ENCODE measurements at regions not wholly inside any gene's neighbourhood (a gene's known extent, or its start where the extent isn't known, plus 50 kb on each side); places are given as distances from the start of the nearest gene placed in this dataset.
A peak's percentile ranks its signal among the peaks of the same experiment; 100 is the strongest.

DNA sequence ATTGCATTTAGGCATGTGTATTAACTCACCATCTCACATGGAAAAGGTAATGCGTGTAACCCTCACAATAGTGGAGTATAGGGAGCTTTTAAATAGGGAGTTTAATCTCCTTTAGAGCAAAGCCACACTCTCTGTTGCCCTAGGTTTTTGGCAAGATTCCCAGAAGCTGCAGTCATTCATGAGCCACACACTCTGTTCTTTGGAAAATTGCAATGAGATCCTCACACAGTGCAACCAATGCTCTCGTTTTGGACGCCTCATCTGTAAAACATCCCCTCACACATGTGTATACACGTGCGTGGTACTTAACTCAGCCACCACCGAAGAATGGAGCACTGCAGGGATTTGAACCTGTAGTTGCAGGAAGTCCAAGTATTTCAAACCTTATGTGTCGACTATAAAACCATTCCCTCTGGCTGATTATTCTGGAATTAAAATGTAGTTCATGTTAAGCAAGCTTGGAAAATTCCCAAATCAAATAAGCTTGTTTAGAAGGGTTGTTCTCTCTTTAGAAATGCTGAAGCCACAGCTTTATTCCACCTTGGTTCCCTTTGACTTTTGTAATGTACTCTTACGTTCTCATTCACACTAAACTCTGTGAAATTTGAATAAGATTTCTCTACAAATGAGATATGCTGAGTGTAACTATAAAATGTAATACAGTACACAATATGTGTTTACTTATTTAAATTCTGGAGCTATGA is 489.8 kb upstream of the MANEA start:
- H3K4me3 ChIP-seq (ENCODE audit: low read depth, low read length), result no peak overlapping the region
- in situ Hi-C loops (cut with HindIII; ENCODE audit: low sequenced_read_pairs), result no loop called here
- TF ChIP-seq CTCF (IDR thresholded peaks at IDR 0.05; ENCODE audit: low read depth, low read length, missing control alignments), result no peak
- peak; percentile 89 for DNase-seq (ENCODE audit: low read depth)

- DNase-seq (ENCODE audit: low read depth), result peak; percentile 66
- in situ Hi-C loops (cut with HindIII; ENCODE audit: low sequenced_read_pairs), result no loop called here
- no peak overlapping the region for H3K4me3 ChIP-seq (ENCODE audit: low read depth, low read length)
- peak; percentile 46 for TF ChIP-seq CTCF (IDR thresholded peaks at IDR 0.05; ENCODE audit: low read depth, low read length, missing control alignments)
Measured at GRCh38 chr6:95091823-95092436, 485.4 kb upstream of the MANEA start.

GRCh38 chr6:95093154-95093553 is 484.2 kb upstream of the MANEA start:
- no peak for TF ChIP-seq CTCF (IDR thresholded peaks at IDR 0.05; ENCODE audit: low read depth, low read length, missing control alignments)
- in situ Hi-C loops (cut with HindIII; ENCODE audit: low sequenced_read_pairs), result no loop called here
- peak; percentile 38 for DNase-seq (ENCODE audit: low read depth)
- no peak overlapping the region for H3K4me3 ChIP-seq (ENCODE audit: low read depth, low read length)

DNA sequence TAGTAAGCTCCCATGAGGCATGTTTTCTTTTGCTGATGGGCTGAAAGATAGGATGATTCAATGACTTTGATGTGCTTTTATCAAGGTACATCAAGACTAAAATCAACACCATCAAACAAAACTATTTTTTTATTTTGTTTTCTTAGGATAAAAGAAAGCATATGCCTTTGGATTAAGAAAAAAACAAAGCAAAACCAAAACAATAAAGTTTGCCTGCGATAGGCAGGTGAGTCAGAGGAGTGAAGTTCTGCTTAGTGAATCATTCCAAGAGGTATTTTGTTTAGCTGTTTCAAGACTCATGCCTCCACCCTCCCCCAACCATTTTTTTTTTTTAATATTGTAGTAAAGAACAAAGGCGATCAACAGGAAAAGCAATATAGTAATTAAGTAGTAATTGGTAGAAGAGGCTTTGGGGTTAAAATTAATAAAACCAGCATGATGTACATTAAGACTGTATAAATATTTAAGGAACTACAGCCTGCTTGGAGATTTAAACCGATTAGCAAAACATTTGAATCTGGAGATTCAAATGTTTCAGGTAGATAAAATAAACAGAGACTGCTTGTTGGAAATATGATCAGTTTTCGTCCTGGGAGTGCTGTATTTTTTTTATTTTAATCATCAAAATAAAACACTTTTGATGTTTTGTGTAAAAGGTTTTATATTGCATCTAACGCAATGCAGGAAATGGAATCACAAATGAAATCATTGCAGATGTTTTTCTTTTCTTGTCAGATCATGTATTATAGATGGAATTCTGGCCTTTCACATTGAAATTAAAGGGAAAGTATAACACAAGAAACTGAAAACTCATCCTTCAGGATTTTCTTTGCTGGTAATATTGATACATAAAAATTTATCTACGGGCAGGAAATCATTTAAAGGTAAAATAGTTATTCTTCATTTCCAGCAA is 482.3 kb upstream of the MANEA start:
- in situ Hi-C loops (cut with HindIII; ENCODE audit: low sequenced_read_pairs), result no loop called here
- no peak overlapping the region for H3K4me3 ChIP-seq (ENCODE audit: low read depth, low read length)
- no peak for TF ChIP-seq CTCF (IDR thresholded peaks at IDR 0.05; ENCODE audit: low read depth, low read length, missing control alignments)
- DNase-seq (ENCODE audit: low read depth), result peak; percentile 4

GRCh38 chr6:95095855-95096254 is 481.5 kb upstream of the MANEA start:
- in situ Hi-C loops (cut with HindIII; ENCODE audit: low sequenced_read_pairs), result no loop called here
- no peak for DNase-seq (ENCODE audit: low read depth)
- no peak overlapping the region for H3K4me3 ChIP-seq (ENCODE audit: low read depth, low read length)
- no peak for TF ChIP-seq CTCF (IDR thresholded peaks at IDR 0.05; ENCODE audit: low read depth, low read length, missing control alignments)

DNA sequence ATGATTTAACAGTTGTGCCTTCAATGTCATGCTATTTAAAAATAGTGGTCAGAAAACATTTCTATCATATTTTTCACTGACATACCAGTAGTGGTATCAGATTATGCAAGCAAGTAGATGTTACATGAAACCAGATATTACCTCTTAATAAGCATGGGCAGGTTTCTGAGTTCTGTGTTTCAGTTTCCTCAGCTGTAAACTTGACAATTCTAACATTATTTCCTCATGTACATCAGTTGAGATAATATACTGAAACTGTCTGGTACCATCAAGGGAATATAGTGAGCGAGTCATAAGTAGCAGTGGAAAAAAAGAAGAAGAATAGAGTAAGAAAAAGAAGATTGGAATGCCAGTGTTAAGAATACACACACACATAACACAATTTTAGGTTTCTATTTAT is 477.9 kb upstream of the MANEA start:
- H3K4me3 ChIP-seq (ENCODE audit: low read depth, low read length), result no peak overlapping the region
- in situ Hi-C loops (cut with HindIII; ENCODE audit: low sequenced_read_pairs), result no loop called here
- no peak for TF ChIP-seq CTCF (IDR thresholded peaks at IDR 0.05; ENCODE audit: low read depth, low read length, missing control alignments)
- no peak for DNase-seq (ENCODE audit: low read depth)
